NCI-H524 treated with DMSO at 0.1 percent for 48 hours (cell line): ENCODE measurements at regions not wholly inside any gene's neighbourhood (a gene's known extent, or its start where the extent isn't known, plus 50 kb on each side); places are given as distances from the start of the nearest gene placed in this dataset.
"Not testable (repeated sequence)": the region's sequence is repeated elsewhere in the genome, so short reads cannot be mapped to it uniquely, and the experiment has no call there.

Experiments
- DNase-seq: peaks from one replicate; lab custom pipeline; 2025; lab: John Stamatoyannopoulos, UW

GRCh38 chr6:132052096-132052495, 100.9 kb upstream of the CCN2 start:
- no peak for DNase-seq

- DNase-seq, result no peak
These were observed 94.7 kb upstream of the CCN2 start for GRCh38 chr6:132045877-132046276.

- DNase-seq, result no peak
These were observed 92.0 kb upstream of the CCN2 start for GRCh38 chr6:132043148-132043547.

GRCh38 chr6:132041706-132042105, 90.5 kb upstream of the CCN2 start:
- no peak for DNase-seq

- DNase-seq, result no peak
These were observed 76.9 kb upstream of the CCN2 start for GRCh38 chr6:132028029-132028428.

- no peak for DNase-seq
These were observed 74.3 kb upstream of the CCN2 start for GRCh38 chr6:132025468-132025867.

GRCh38 chr6:132023490-132023889, 72.3 kb upstream of the CCN2 start:
- no peak for DNase-seq

GRCh38 chr6:132021552-132022375, 70.6 kb upstream of the CCN2 start:
- no peak for DNase-seq

- DNase-seq, result not testable (repeated sequence)
These were observed 69.7 kb upstream of the CCN2 start for GRCh38 chr6:132020918-132021317.

- DNase-seq, result no peak
These were observed 69.0 kb upstream of the CCN2 start for GRCh38 chr6:132020138-132020581.

- DNase-seq, result no peak
These were observed 68.4 kb upstream of the CCN2 start for GRCh38 chr6:132019586-132019985.

GRCh38 chr6:132017942-132018341, 66.8 kb upstream of the CCN2 start:
- DNase-seq, result no peak

- no peak for DNase-seq
These were observed 65.2 kb upstream of the CCN2 start for GRCh38 chr6:132016396-132016795.

- DNase-seq, result no peak
These were observed 60.4 kb upstream of the CCN2 start for GRCh38 chr6:132011582-132011981.

GRCh38 chr6:132009175-132009574, 58.0 kb upstream of the CCN2 start:
- DNase-seq, result no peak

- no peak for DNase-seq
These were observed 56.5 kb upstream of the CCN2 start for GRCh38 chr6:132007474-132008190.

- DNase-seq, result no peak
These were observed 54.0 kb upstream of the CCN2 start for GRCh38 chr6:132005178-132005577.

- DNase-seq, result no peak
These were observed 53.5 kb upstream of the CCN2 start for GRCh38 chr6:132004668-132005067.

- no peak for DNase-seq
These were observed 52.5 kb upstream of the CCN2 start for GRCh38 chr6:132003516-132004178.
